IMR-90 (cell line): ENCODE measurements at regions not wholly inside any gene's neighbourhood (a gene's known extent, or its start where the extent isn't known, plus 50 kb on each side); places are given as distances from the start of the nearest gene placed in this dataset.

Source experiments
- ATAC-seq: fragments of 200-7000 bp; cut with Tn5 transposase; 2 replicates; pipeline ENCODE4 v1.9.1; 2020; ENCODE audit warnings: low read depth, mild to moderate bottlenecking, moderate library complexity
- BruUV-seq: library from RNA; stranded (reverse); fragments of 400-500 nt; replicated peaks from 2 replicates; lab custom pipeline; 2021; lab: Mats Ljungman, UMichigan
- CTCF ChIA-PET: fragments of 300-600 bp; formaldehyde crosslinking; extraction: SDS; loops from one replicate; lab custom pipeline; 2021; ENCODE audit warnings: antibody characterized with exemption; lab: Yijun Ruan, JAX
- POLR2A ChIA-PET: fragments of 300-600 bp; sonication (Branson Sonifier 250); formaldehyde crosslinking; loops from one replicate; lab custom pipeline; 2022; ENCODE audit warnings: antibody characterized with exemption; ENCODE audit not compliant: unreplicated experiment; lab: Charles Lee
- DNase-seq: peaks from one replicate; pipeline ENCODE4 v3.0.0; 2013
- H2AFZ ChIP-seq: replicated peaks from 2 replicates; pipeline ENCODE3; 2013; ENCODE audit warnings: low read length, mild to moderate bottlenecking; ENCODE audit not compliant: poor library complexity
- H2AK5ac ChIP-seq: 2 replicates; pipeline ENCODE4 v1.6.1; 2013; ENCODE audit warnings: low read depth, low read length, inconsistent platforms
- H2AK9ac ChIP-seq: replicated peaks from 2 replicates; pipeline ENCODE3; 2013; ENCODE audit warnings: mild to moderate bottlenecking, low read depth, low read length, moderate library complexity; ENCODE audit not compliant: poor library complexity
- H2BK120ac ChIP-seq: 2 replicates; pipeline ENCODE4 v1.6.1; 2013; ENCODE audit warnings: low read depth, low read length, inconsistent platforms
- H2BK15ac ChIP-seq: 3 replicates; pipeline ENCODE4 v1.6.1; 2013; ENCODE audit warnings: low read depth, low read length, inconsistent platforms
- H2BK20ac ChIP-seq: 2 replicates; pipeline ENCODE4 v1.6.1; 2013; ENCODE audit warnings: low read depth, mild to moderate bottlenecking, inconsistent platforms, low read length, moderate library complexity
- H2BK5ac ChIP-seq: 2 replicates; pipeline ENCODE4 v1.6.1; 2013; ENCODE audit warnings: mild to moderate bottlenecking, low read depth, low read length, inconsistent platforms; ENCODE audit not compliant: poor library complexity, severe bottlenecking
- H3K14ac ChIP-seq: replicated peaks from 2 replicates; pipeline ENCODE4 v1.6.1; 2013; ENCODE audit warnings: low read depth, low read length, inconsistent platforms
- H3K18ac ChIP-seq: 2 replicates; pipeline ENCODE4 v1.6.1; 2013; ENCODE audit warnings: low read depth, low read length, control low read depth
- H3K23ac ChIP-seq: 2 replicates; pipeline ENCODE4 v1.6.1; 2013; ENCODE audit warnings: low read depth, low read length, inconsistent platforms
- H3K27ac ChIP-seq: 2 replicates; pipeline ENCODE4 v1.5.1; 2013; ENCODE audit warnings: mild to moderate bottlenecking, control low read depth, low read length; ENCODE audit not compliant: insufficient read depth
- H3K27me3 ChIP-seq: 2 replicates; pipeline ENCODE4 v1.6.1; 2013; ENCODE audit warnings: low read length; ENCODE audit not compliant: control insufficient read depth, insufficient read depth
- H3K36me3 ChIP-seq: 2 replicates; pipeline ENCODE4 v1.6.1; 2013; ENCODE audit warnings: low read length, mixed read lengths; ENCODE audit not compliant: control insufficient read depth, insufficient read depth
- H3K4ac ChIP-seq: 2 replicates; pipeline ENCODE4 v1.6.1; 2013; ENCODE audit warnings: low read depth, low read length, inconsistent platforms
- H3K4me1 ChIP-seq: 2 replicates; pipeline ENCODE4 v1.6.1; 2013; ENCODE audit warnings: low read length, mixed read lengths; ENCODE audit not compliant: control insufficient read depth, insufficient read depth
- H3K4me2 ChIP-seq: 2 replicates; pipeline ENCODE4 v1.6.1; 2013; ENCODE audit warnings: low read depth, mild to moderate bottlenecking, control low read depth, low read length, moderate library complexity
- H3K4me3 ChIP-seq: 2 replicates; pipeline ENCODE4 v1.5.1; 2013; ENCODE audit warnings: low read depth, mild to moderate bottlenecking, control low read depth, low read length, moderate library complexity; ENCODE audit not compliant: insufficient read depth
- H3K56ac ChIP-seq: 2 replicates; pipeline ENCODE4 v1.6.1; 2013; ENCODE audit warnings: low read length, inconsistent platforms; ENCODE audit not compliant: insufficient read depth; ENCODE audit errors: extremely low read depth
- H3K79me1 ChIP-seq, 2 experiments: 2 replicates each; pipeline ENCODE4 v1.6.1; 2013; ENCODE audit warnings: low read length in 2 of 2, inconsistent platforms in 1 of 2, low read depth in 1 of 2
- H3K9ac ChIP-seq: 2 replicates; pipeline ENCODE4 v1.6.1; 2013; ENCODE audit warnings: low read depth, low read length, control low read depth
- H3K9me1 ChIP-seq: 2 replicates; pipeline ENCODE4 v1.6.1; 2013; ENCODE audit warnings: low read length, inconsistent platforms; ENCODE audit not compliant: insufficient read depth
- H3K9me3 ChIP-seq: 2 replicates; pipeline ENCODE4 v1.6.1; 2013; ENCODE audit warnings: low read length; ENCODE audit not compliant: control insufficient read depth, insufficient read depth
- H4K20me1 ChIP-seq: 2 replicates; pipeline ENCODE4 v1.6.1; 2013; ENCODE audit warnings: low read length, inconsistent platforms; ENCODE audit not compliant: insufficient read depth
- H4K5ac ChIP-seq: 2 replicates; pipeline ENCODE4 v1.6.1; 2013; ENCODE audit warnings: mild to moderate bottlenecking, low read depth, low read length, control low read depth
- H4K8ac ChIP-seq, 2 experiments: 2 replicates each; pipeline ENCODE4 v1.6.1; 2013; ENCODE audit warnings: low read depth in 2 of 2, low read length in 2 of 2, control low read depth in 1 of 2, inconsistent platforms in 1 of 2
- H4K91ac ChIP-seq: 2 replicates; pipeline ENCODE4 v1.6.1; 2013; ENCODE audit warnings: low read depth, low read length, inconsistent platforms; ENCODE audit not compliant: insufficient read depth
- BHLHE40 ChIP-seq: fragments of 150-350 bp; IDR thresholded peaks from 2 replicates; pipeline ENCODE4 v1.6.1; 2016; ENCODE audit warnings: mild to moderate bottlenecking, low read depth, low read length
- CEBPB ChIP-seq: IDR thresholded peaks from 2 replicates; pipeline ENCODE4 v1.6.1; 2012; ENCODE audit warnings: low read depth, low read length, improper control_type of control experiment
- MXI1 ChIP-seq: IDR thresholded peaks from 2 replicates; pipeline ENCODE4 v1.6.1; 2012; ENCODE audit warnings: low read depth, mild to moderate bottlenecking, low read length, moderate library complexity, borderline replicate concordance
- NFE2L2 ChIP-seq: fragments of 150-350 bp; IDR thresholded peaks from 2 replicates; pipeline ENCODE4 v1.6.1; 2016; ENCODE audit warnings: low read depth, mild to moderate bottlenecking, low read length
- RAD21 ChIP-seq: IDR thresholded peaks from 2 replicates; pipeline ENCODE4 v1.6.1; 2012; ENCODE audit warnings: low read length, improper control_type of control experiment
- RCOR1 ChIP-seq: IDR thresholded peaks from 2 replicates; pipeline ENCODE4 v1.6.1; 2012; ENCODE audit warnings: mild to moderate bottlenecking, low read length, improper control_type of control experiment; ENCODE audit not compliant: insufficient replicate concordance
- RFX5 ChIP-seq: IDR thresholded peaks from 2 replicates; pipeline ENCODE4 v1.8.0; 2012; ENCODE audit warnings: low read depth, mild to moderate bottlenecking, low read length, moderate library complexity
- WGBS, 2 experiments: methylation state at CpG; one replicate each; pipeline versions ENCODE4 v1.1.5 to v1.1.7; 2013; ENCODE audit warnings: missing lambda C conversion rate in 2 of 2; ENCODE audit not compliant: insufficient read length in 1 of 2; ENCODE audit errors: extremely low coverage in 2 of 2; 5-methylcytosine and 5-hydroxymethylcytosine counted together
- dilution Hi-C: fragments of 300-500 bp; cut with HindIII; formaldehyde crosslinking; loops from one replicate; pipeline ENCODE4 v1.14.3; 2018; ENCODE audit warnings: low sequenced_read_pairs; ENCODE audit not compliant: unreplicated experiment
- in situ Hi-C: fragments of 300-500 bp; cut with MboI; formaldehyde crosslinking; loops from 3 replicates; pipeline ENCODE4 v1.14.3; 2019; ENCODE audit warnings: low sequenced_read_pairs, inconsistent platforms, mixed read lengths
- intact Hi-C: fragments of 100-400 bp; cut with micrococcal nuclease; formaldehyde crosslinking; loops from 2 replicates; pipeline ENCODE4 v1.10.0; 2022
- TF ChIP-seq, protein P1 (sequence below): fragments of 150-350 bp; IDR thresholded peaks from 2 replicates; pipeline ENCODE4 v1.6.1; 2017; ENCODE audit warnings: mild to moderate bottlenecking, antibody characterized with exemption, low read length, low read depth
- TF ChIP-seq, protein P2 (sequence below): fragments of 150-350 bp; IDR thresholded peaks from 2 replicates; pipeline ENCODE4 v1.6.1; 2016; ENCODE audit warnings: low read depth, mild to moderate bottlenecking, low read length, moderate library complexity, borderline replicate concordance

- BruUV-seq = no TSS peak
- intact Hi-C loops = no loop called here
These were observed 111.6 kb upstream of the NPAS2 start for GRCh38 chr2:100708333-100708732.

More at GRCh38 chr2:100708333-100708732, 111.6 kb upstream of the NPAS2 start:
- no peak overlapping the region for H2BK15ac ChIP-seq
- H3K4ac ChIP-seq = no peak overlapping the region
- no peak overlapping the region for H2BK20ac ChIP-seq
- H2BK5ac ChIP-seq = no peak overlapping the region
- no peak overlapping the region for H2AK9ac ChIP-seq
- H3K9me3 ChIP-seq = no peaks in the 10 kb centered on the region
- no peak overlapping the region for H2AFZ ChIP-seq
- H3K23ac ChIP-seq = no peak overlapping the region
- WGBS, 2 experiments = no CpG with 5 or more reads among the region's 3 CpGs
- H3K18ac ChIP-seq = no peak overlapping the region
- no peak overlapping the region for H3K4me3 ChIP-seq
- dilution Hi-C loops (no loop called here), in situ Hi-C loops (no loop called here)
- no peak for ATAC-seq
- H4K91ac ChIP-seq = no peak overlapping the region
- no peaks in the 10 kb centered on the region for H3K36me3 ChIP-seq
- H4K5ac ChIP-seq = no peak overlapping the region
- DNase-seq = no peak
- no peaks in the 10 kb centered on the region for H4K20me1 ChIP-seq
- no peak overlapping the region for H3K4me2 ChIP-seq
- no peak overlapping the region for H3K27ac ChIP-seq
- no peak overlapping the region for H3K9ac ChIP-seq
- no peak overlapping the region for H2BK120ac ChIP-seq
- H3K27me3 ChIP-seq = peaks cover 24% of the 10 kb centered on the region
- H4K8ac ChIP-seq = no peak overlapping the region
- H3K9me1 ChIP-seq = no peaks in the 10 kb centered on the region
- no peaks in the 10 kb centered on the region for H3K79me1 ChIP-seq
- no peak overlapping the region for H3K14ac ChIP-seq
- ChIA-PET POLR2A (no interaction called here), CTCF (no interaction called here)
- no peak for TF ChIP-seq MXI1
- no peak for TF ChIP-seq RAD21
- TF ChIP-seq, protein P1, sequence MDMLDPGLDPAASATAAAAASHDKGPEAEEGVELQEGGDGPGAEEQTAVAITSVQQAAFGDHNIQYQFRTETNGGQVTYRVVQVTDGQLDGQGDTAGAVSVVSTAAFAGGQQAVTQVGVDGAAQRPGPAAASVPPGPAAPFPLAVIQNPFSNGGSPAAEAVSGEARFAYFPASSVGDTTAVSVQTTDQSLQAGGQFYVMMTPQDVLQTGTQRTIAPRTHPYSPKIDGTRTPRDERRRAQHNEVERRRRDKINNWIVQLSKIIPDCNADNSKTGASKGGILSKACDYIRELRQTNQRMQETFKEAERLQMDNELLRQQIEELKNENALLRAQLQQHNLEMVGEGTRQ = no peak
- no peak for TF ChIP-seq RFX5
- no peak for TF ChIP-seq BHLHE40
- TF ChIP-seq RCOR1 = no peak
- no peak for TF ChIP-seq CEBPB
- TF ChIP-seq, protein P2, sequence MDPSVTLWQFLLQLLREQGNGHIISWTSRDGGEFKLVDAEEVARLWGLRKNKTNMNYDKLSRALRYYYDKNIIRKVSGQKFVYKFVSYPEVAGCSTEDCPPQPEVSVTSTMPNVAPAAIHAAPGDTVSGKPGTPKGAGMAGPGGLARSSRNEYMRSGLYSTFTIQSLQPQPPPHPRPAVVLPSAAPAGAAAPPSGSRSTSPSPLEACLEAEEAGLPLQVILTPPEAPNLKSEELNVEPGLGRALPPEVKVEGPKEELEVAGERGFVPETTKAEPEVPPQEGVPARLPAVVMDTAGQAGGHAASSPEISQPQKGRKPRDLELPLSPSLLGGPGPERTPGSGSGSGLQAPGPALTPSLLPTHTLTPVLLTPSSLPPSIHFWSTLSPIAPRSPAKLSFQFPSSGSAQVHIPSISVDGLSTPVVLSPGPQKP = no peak
- no peak for TF ChIP-seq NFE2L2
- H3K4me1 ChIP-seq = no peaks in the 10 kb centered on the region
- H3K56ac ChIP-seq = no peak overlapping the region
- H2AK5ac ChIP-seq = no peak overlapping the region
